ENCODE measurements at regions not wholly inside any gene's neighbourhood (a gene's known extent, or its start where the extent isn't known, plus 50 kb on each side); places are given as distances from the start of the nearest gene placed in this dataset.

- no peak for TF ChIP-seq CTCF (conservative IDR thresholded peaks at IDR 0.05; ENCODE audit: low read length)
- no peak for TF ChIP-seq EZH2phosphoT487 (IDR thresholded peaks at IDR 0.05; ENCODE audit: borderline replicate concordance, low read depth, low read length)
Observed at GRCh38 chr12:107529991-107530390, 155.6 kb upstream of the PWP1 start.
